ENCODE measurements at regions not wholly inside any gene's neighbourhood (a gene's known extent, or its start where the extent isn't known, plus 50 kb on each side); places are given as distances from the start of the nearest gene placed in this dataset.
"Not testable (repeated sequence)": the region's sequence is repeated elsewhere in the genome, so short reads cannot be mapped to it uniquely, and the experiment has no call there.

DNA sequence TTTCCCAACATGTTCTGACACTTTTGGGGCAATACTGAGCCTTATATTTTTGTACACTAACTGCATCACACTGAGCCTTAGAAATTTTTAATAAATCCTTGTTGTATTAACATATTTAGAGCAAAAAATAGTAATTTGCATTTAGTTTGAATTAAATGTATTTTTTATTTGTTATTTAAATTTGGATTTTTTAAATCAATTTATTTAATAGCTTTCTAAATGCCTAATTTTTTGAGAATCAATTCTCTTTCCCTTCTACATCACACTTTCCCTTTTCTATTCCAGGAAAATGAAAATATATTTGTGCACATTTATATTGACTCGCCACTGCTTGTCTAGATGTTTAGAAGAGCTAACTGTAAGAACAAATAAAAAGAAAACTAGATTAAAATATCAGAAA lies 414.6 kb upstream of the POM121L12 start:
- no peak overlapping the region for H3K4me3 ChIP-seq (ENCODE audit: low read depth, low read length)
- no peak for DNase-seq (ENCODE audit: low read depth)
- no peak for TF ChIP-seq CTCF (IDR thresholded peaks at IDR 0.05; ENCODE audit: insufficient read depth, low read length)

- DNase-seq (ENCODE audit: low read depth) = no peak
- TF ChIP-seq CTCF (IDR thresholded peaks at IDR 0.05; ENCODE audit: insufficient read depth, low read length) = no peak
- H3K4me3 ChIP-seq (ENCODE audit: low read depth, low read length) = no peak overlapping the region
Observed at GRCh38 chr7:52616552-52616951, 418.9 kb upstream of the POM121L12 start.

DNA sequence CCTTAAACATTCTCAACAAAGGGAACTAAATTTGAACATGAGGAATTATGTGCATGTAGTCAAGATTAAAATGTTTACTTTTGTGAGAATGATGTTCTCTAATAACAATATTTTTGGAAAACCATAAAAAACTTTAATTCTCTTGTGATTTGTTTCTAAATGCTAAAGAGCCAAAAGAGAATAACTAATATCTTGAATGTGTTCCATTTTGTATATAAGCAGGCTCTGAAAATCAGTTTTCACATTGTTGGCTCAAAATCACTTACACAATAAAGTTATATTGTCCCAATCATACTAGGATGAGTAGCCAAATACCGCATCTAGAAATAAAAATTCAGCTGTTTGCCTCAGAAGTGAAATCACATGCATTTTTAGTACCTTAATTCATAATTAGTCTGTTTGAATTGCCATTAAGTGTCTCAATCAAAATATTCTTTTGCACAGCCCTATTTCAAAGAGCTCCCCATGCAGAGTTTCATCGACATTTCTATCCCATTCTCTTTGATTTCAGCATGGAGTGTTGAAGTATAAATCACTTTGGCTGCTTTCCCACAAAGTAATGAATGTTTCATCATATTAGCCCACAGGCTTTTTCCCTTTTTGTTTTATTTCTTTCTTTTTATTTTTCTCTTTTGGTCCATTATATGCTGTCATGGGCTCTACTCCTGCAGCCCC lies 420.3 kb upstream of the POM121L12 start:
- no peak overlapping the region for H3K4me3 ChIP-seq (ENCODE audit: low read depth, low read length)
- DNase-seq (ENCODE audit: low read depth) = no peak
- no peak for TF ChIP-seq CTCF (IDR thresholded peaks at IDR 0.05; ENCODE audit: insufficient read depth, low read length)

DNA sequence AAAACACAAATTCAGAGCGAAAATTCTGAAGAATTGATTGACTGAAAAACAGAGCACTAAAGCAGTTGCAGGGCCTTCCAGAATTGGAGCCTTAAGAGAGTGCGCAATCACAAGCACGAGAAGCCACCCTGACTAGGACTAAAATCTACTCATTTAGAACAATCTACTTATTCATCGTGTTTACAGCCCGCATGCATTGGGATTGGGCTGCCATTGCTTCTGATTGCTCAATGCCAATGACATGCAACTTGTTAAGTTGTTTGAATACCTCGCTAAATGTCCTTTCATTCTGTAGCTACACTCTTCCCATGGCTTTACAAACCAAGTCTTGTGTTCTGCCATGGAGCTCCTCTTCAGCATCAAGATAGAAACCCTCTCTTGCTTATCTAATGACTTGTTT lies 425.9 kb upstream of the POM121L12 start:
- no peak for TF ChIP-seq CTCF (IDR thresholded peaks at IDR 0.05; ENCODE audit: insufficient read depth, low read length)
- no peak for DNase-seq (ENCODE audit: low read depth)
- H3K4me3 ChIP-seq (ENCODE audit: low read depth, low read length) = no peak overlapping the region

- no peak for DNase-seq (ENCODE audit: low read depth)
- TF ChIP-seq CTCF (IDR thresholded peaks at IDR 0.05; ENCODE audit: insufficient read depth, low read length) = no peak
- H3K4me3 ChIP-seq (ENCODE audit: low read depth, low read length) = no peak overlapping the region
Observed at GRCh38 chr7:52592698-52593097, 442.7 kb upstream of the POM121L12 start.

DNA sequence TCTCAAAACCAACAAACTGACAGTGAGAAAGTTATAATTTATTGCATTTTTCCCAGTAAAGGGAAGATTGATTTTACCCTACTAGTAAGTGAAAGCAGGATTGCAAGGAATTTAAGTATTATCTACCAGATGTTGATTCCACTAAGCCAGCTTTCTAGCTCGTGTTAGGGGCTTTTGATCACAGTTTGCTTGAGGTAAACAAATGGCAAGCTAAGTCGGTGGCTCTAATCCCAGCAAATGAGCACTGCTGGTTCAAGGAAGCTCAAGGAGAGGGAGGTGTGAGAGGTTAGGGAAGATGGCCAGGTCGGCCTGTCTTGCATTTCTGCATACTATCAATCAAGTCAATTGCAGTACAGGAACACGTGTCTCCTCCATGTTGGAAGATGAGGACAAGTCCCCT lies 448.7 kb upstream of the POM121L12 start:
- no peak for TF ChIP-seq CTCF (IDR thresholded peaks at IDR 0.05; ENCODE audit: insufficient read depth, low read length)
- no peak for DNase-seq (ENCODE audit: low read depth)
- H3K4me3 ChIP-seq (ENCODE audit: low read depth, low read length) = no peak overlapping the region

DNA sequence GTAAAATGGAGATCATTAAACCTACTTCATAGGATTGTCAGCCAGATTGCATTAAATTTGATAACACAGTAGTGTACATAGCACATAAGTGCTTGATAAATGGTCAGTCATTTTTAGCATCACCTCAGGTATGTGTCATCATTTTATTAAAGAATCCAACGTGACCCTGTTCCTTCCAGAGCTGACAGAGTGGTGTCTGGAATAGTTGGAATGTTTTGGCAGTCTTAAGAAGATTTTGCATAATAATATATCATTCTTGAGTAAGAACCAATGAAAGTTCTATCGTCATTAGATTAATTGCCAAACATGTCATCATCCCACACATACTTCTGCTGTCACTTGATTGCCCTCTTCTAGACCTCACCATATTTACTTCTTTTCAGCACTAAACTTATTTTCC lies 451.4 kb upstream of the POM121L12 start:
- DNase-seq (ENCODE audit: low read depth) = no peak
- no peak for TF ChIP-seq CTCF (IDR thresholded peaks at IDR 0.05; ENCODE audit: insufficient read depth, low read length)

DNA sequence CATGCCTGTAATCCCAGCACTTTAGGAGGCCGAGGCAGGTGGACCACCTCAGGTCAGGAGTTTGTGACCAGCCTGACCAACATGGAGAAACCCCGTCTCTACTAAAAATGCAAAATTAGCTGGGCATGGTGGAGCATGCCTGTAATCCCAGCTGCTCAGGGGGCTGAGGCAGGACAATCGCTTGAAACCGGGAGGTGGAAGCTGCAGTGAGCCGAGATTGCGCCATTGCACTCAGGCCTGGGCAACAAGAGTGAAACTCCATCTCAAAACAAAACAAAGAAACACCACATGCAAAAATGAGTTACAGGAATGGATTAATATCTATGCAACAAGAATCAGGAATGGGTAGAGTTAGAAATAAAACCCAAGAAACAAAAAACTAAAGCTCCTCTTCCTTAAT lies 462.3 kb upstream of the POM121L12 start:
- H3K4me3 ChIP-seq (ENCODE audit: low read depth, low read length); DNase-seq (ENCODE audit: low read depth): not testable (repeated sequence)

More for the DNA sequence above, 451.4 kb upstream of the POM121L12 start:
- H3K4me3 ChIP-seq (ENCODE audit: low read depth, low read length) = no peak overlapping the region

Measured in fibroblast of the aortic adventitia (primary cell).